ENCODE measurements at regions not wholly inside any gene's neighbourhood (a gene's known extent, or its start where the extent isn't known, plus 50 kb on each side); places are given as distances from the start of the nearest gene placed in this dataset.

GRCh38 chr10:83702731-83703130, 436.6 kb upstream of the GHITM start:
- TF ChIP-seq CTCF (IDR thresholded peaks at IDR 0.05) (no peak), POLR2A (IDR thresholded peaks at IDR 0.05) (no peak)
- no peaks in the 10 kb centered on the region for H3K4me1 ChIP-seq
- 76 to 83% (median 81%) methylated on average over 3 of the region's 3 CpGs for WGBS, 4 donors
- ATAC-seq (no peak), DNase-seq (no peak)
- intact Hi-C loops (cut with DNase I) = no loop called here
- no peak overlapping the region for H3K4me3 ChIP-seq
- no peak overlapping the region for H3K27ac ChIP-seq
- peaks cover 0 to 6% (median 0%) of the 10 kb centered on the region in 12 donors for H3K9me3 ChIP-seq
- no peaks in the 10 kb centered on the region for H3K27me3 ChIP-seq
- H3K36me3 ChIP-seq = no peaks in the 10 kb centered on the region

- intact Hi-C loops (cut with DNase I) = no loop called here
- H3K27ac ChIP-seq = no peak overlapping the region
- peaks cover 0 to 6% (median 0%) of the 10 kb centered on the region in 12 donors for H3K9me3 ChIP-seq
- no peaks in the 10 kb centered on the region for H3K27me3 ChIP-seq
- no peaks in the 10 kb centered on the region for H3K36me3 ChIP-seq
- H3K4me1 ChIP-seq = no peaks in the 10 kb centered on the region
- DNase-seq = no peak
- TF ChIP-seq CTCF (IDR thresholded peaks at IDR 0.05) (no peak), POLR2A (IDR thresholded peaks at IDR 0.05) (no peak)
- H3K4me3 ChIP-seq = no peak overlapping the region
- no peak for ATAC-seq
- WGBS, 4 donors = 54 to 84% (median 65%) methylated on average over 1 of the region's 1 CpG
Measured at GRCh38 chr10:83706120-83706519, 433.2 kb upstream of the GHITM start.

GRCh38 chr10:83706952-83707582, 432.2 kb upstream of the GHITM start:
- intact Hi-C loops (cut with DNase I) = no loop called here
- 86 to 89% (median 88%) methylated on average over 2 of the region's 2 CpGs for WGBS, 4 donors
- Histone ChIP-seq H3K36me3 (no peaks in the 10 kb centered on the region), H3K27me3 (no peaks in the 10 kb centered on the region), H3K4me1 (no peaks in the 10 kb centered on the region), H3K27ac (no peak overlapping the region), H3K9me3 (peaks cover 0 to 4% (median 0%) of the 10 kb centered on the region in 12 donors), H3K4me3 (no peak overlapping the region)
- TF ChIP-seq POLR2A (IDR thresholded peaks at IDR 0.05) (no peak), CTCF (IDR thresholded peaks at IDR 0.05) (no peak)
- no peak for DNase-seq
- no peak for ATAC-seq

GRCh38 chr10:83713423-83713822, 425.9 kb upstream of the GHITM start:
- ATAC-seq = no peak
- intact Hi-C loops (cut with DNase I) = no loop called here
- Histone ChIP-seq H3K36me3 (no peaks in the 10 kb centered on the region), H3K27ac (no peak overlapping the region), H3K9me3 (peaks cover 0 to 14% (median 0%) of the 10 kb centered on the region in 12 donors), H3K4me3 (no peak overlapping the region), H3K4me1 (no peaks in the 10 kb centered on the region), H3K27me3 (no peaks in the 10 kb centered on the region)
- DNase-seq = no peak
- TF ChIP-seq POLR2A (IDR thresholded peaks at IDR 0.05) (no peak), CTCF (IDR thresholded peaks at IDR 0.05) (no peak)
- 39 to 99% (median 78%) methylated on average over 1 of the region's 1 CpG for WGBS, 4 donors

Data from heart left ventricle (tissue), 16 donors.